DND-41 (cell line): ENCODE measurements at regions not wholly inside any gene's neighbourhood (a gene's known extent, or its start where the extent isn't known, plus 50 kb on each side); places are given as distances from the start of the nearest gene placed in this dataset.

Experiments used
- ATAC-seq: fragments of 200-7000 bp; cut with Tn5 transposase; 3 replicates; pipeline ENCODE4 v1.9.1; 2021; ENCODE audit warnings: low read depth; ENCODE audit not compliant: insufficient read depth
- DNase-seq: peaks from one replicate; pipeline ENCODE4 v3.0.0-alpha.2; 2020
- H2AFZ ChIP-seq: 2 replicates; pipeline ENCODE4 v1.6.0; 2012; ENCODE audit warnings: low read depth, low read length
- H3K27ac ChIP-seq: 2 replicates; pipeline ENCODE4 v1.5.1; 2012; ENCODE audit warnings: low read length, inconsistent platforms
- H3K27me3 ChIP-seq: fragments of 200-600 bp; sonication (generic); 2 replicates; pipeline ENCODE4 v1.6.0; 2012; ENCODE audit warnings: low read length, mild to moderate bottlenecking, inconsistent platforms; ENCODE audit not compliant: insufficient read depth, poor library complexity
- H3K36me3 ChIP-seq: 2 replicates; pipeline ENCODE4 v1.5.1; 2012; ENCODE audit warnings: low read length, inconsistent platforms; ENCODE audit not compliant: insufficient read depth
- H3K4me1 ChIP-seq: 2 replicates; pipeline ENCODE4 v1.5.1; 2012; ENCODE audit warnings: mild to moderate bottlenecking, low read length; ENCODE audit not compliant: insufficient read depth
- H3K4me2 ChIP-seq: 2 replicates; pipeline ENCODE4 v1.6.0; 2012; ENCODE audit warnings: mild to moderate bottlenecking, moderate library complexity, low read length, inconsistent platforms; ENCODE audit not compliant: insufficient read depth
- H3K4me3 ChIP-seq, 2 experiments: fragments of 200-600 bp in 1 of 2; shearing (Covaris generic) in 1 of 2; 2 replicates each; pipeline ENCODE4 v1.5.1; 2012 to 2016; ENCODE audit warnings: inconsistent platforms in 2 of 2, low read length in 2 of 2, mild to moderate bottlenecking in 2 of 2, low read depth in 1 of 2, moderate library complexity in 1 of 2
- H3K79me2 ChIP-seq: 2 replicates; pipeline ENCODE4 v1.6.0; 2012; ENCODE audit warnings: low read length, inconsistent platforms; ENCODE audit not compliant: insufficient read depth
- H3K9ac ChIP-seq: 2 replicates; pipeline ENCODE4 v1.6.0; 2012; ENCODE audit warnings: low read depth, mild to moderate bottlenecking, inconsistent platforms, low read length, moderate library complexity
- H3K9me3 ChIP-seq: 2 replicates; pipeline ENCODE4 v1.5.1; 2012; ENCODE audit warnings: low read length, moderate library complexity, mild to moderate bottlenecking, inconsistent platforms; ENCODE audit not compliant: insufficient read depth, severe bottlenecking
- H4K20me1 ChIP-seq: 2 replicates; pipeline ENCODE4 v1.6.0; 2012; ENCODE audit warnings: low read length; ENCODE audit not compliant: insufficient read depth
- CTCF ChIP-seq: IDR thresholded peaks from 2 replicates; pipeline ENCODE4 v1.5.1; 2012; ENCODE audit warnings: borderline replicate concordance, low read length, moderate library complexity, mild to moderate bottlenecking; ENCODE audit not compliant: poor library complexity, severe bottlenecking; ENCODE audit errors: extremely low read depth
- EZH2 ChIP-seq: IDR thresholded peaks from 3 replicates; pipeline ENCODE4 v1.6.1; 2012; ENCODE audit warnings: borderline replicate concordance, low read depth, mild to moderate bottlenecking, moderate library complexity, low read length, inconsistent platforms; ENCODE audit not compliant: severe bottlenecking

DNA sequence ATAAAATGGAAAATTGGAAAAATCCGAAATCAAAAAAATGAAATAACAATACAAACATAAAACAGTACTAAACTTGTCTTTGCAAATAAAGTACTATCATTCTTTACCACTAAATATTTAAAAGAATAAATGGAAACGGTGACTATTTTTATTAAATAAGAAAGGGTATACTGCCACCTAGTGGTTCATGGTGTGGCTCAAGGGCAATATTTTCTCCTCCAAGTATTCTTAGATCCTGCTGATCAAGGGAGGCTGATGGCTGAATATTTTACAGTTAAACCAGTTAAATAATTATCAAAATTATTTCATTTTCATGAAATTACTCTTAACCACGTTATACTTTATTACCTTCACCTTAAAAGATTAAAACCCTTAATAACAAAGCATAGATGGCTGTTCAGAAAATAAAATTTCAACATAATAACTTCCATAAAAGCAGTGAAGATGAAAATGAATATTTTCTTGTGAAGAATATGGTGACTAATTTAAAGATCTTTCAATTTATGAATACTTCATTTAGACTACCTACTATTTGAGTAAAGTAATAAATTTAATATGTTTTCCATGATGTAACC lies 1793.9 kb downstream of the NCAM2 start:
- no peak overlapping the region for H3K4me3 ChIP-seq
- DNase-seq, result peak; percentile 37
- no peak overlapping the region for H2AFZ ChIP-seq
- no peak overlapping the region for H3K27ac ChIP-seq
- H3K4me1 ChIP-seq, result peaks cover 17% of the 10 kb centered on the region
- H3K27me3 ChIP-seq, result no peaks in the 10 kb centered on the region
- ATAC-seq, result peak; percentile 71; the same call in 2 of the 3 replicates
- no peaks in the 10 kb centered on the region for H4K20me1 ChIP-seq
- no peak for TF ChIP-seq EZH2
- TF ChIP-seq CTCF, result peak; percentile 81
- H3K36me3 ChIP-seq, result no peaks in the 10 kb centered on the region
- no peak overlapping the region for H3K4me2 ChIP-seq
- H3K9me3 ChIP-seq, result no peaks in the 10 kb centered on the region
- no peak overlapping the region for H3K9ac ChIP-seq
- no peaks in the 10 kb centered on the region for H3K79me2 ChIP-seq

GRCh38 chr21:22795091-22795490 lies 1796.9 kb downstream of the NCAM2 start:
- Histone ChIP-seq H3K9me3 (no peaks in the 10 kb centered on the region), H3K9ac (no peak overlapping the region), H3K79me2 (no peaks in the 10 kb centered on the region), H4K20me1 (no peaks in the 10 kb centered on the region), H2AFZ (no peak overlapping the region), H3K27me3 (no peaks in the 10 kb centered on the region), H3K27ac (no peak overlapping the region), H3K36me3 (no peaks in the 10 kb centered on the region), H3K4me2 (no peak overlapping the region), H3K4me1 (peaks cover 17% of the 10 kb centered on the region), H3K4me3 (no peak overlapping the region)
- TF ChIP-seq EZH2 (no peak), CTCF (no peak)
- no peak for ATAC-seq
- no peak for DNase-seq

DNA sequence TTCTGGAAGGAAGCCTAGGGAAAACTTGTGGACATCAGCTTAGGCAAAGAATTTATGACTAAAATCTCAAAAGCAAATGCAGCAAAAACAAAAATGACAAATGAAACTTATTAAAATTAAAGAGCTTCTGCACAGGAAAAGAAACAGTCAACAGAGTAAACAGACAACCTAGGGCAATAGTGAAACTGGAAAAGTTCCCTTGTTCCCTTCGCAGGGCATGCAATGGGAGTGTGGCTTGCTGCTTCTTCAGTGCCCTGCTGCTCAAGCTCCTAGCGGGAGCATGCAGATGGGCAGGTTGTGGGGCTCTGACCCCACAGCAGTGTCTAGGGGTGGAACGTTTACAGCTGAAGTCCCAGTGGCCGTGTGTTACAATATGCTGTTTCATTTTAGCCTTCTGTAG lies 1797.4 kb downstream of the NCAM2 start:
- Histone ChIP-seq H3K9ac (no peak overlapping the region), H3K9me3 (no peaks in the 10 kb centered on the region), H3K36me3 (no peaks in the 10 kb centered on the region), H3K4me1 (peaks cover 17% of the 10 kb centered on the region), H2AFZ (peak overlapping the region; percentile 31), H3K79me2 (no peaks in the 10 kb centered on the region), H3K4me2 (no peak overlapping the region), H3K27ac (peak overlapping the region; percentile 2; the same call in 1 of the 2 replicates), H3K27me3 (no peaks in the 10 kb centered on the region), H3K4me3 (no peak overlapping the region), H4K20me1 (no peaks in the 10 kb centered on the region)
- TF ChIP-seq EZH2, result no peak
- TF ChIP-seq CTCF, result no peak
- DNase-seq (no peak), ATAC-seq (0 out of 3 replicates have a peak, but pooled peaks have one; percentile 41)

DNA sequence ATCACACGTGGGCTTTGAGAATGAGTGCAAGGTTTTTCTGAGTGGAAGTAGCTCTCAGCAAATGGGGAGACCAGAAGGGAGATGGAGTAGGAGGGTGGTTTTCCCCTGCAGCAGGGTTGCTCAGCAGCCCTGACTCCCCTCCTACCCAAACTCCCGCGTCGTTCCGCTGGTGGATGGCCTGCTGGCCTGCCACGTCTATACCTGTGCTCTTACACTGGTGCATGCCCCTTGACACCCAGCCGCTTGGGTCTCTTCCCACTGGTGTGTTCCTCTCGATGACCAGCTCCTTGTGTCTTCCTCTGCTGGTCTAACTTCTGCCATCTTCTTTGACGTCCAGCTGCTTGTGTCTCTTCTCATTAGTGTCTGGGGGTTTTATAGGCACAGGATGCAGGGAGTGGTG lies 1797.9 kb downstream of the NCAM2 start:
- H3K4me3 ChIP-seq, result no peak overlapping the region
- no peak overlapping the region for H3K9ac ChIP-seq
- peaks cover 16% of the 10 kb centered on the region for H3K4me1 ChIP-seq
- no peaks in the 10 kb centered on the region for H3K36me3 ChIP-seq
- DNase-seq, result no peak
- no peak overlapping the region; the same call in 1 of the 2 replicates for H2AFZ ChIP-seq
- no peak for TF ChIP-seq CTCF
- no peak for TF ChIP-seq EZH2
- H3K27me3 ChIP-seq, result no peaks in the 10 kb centered on the region
- H4K20me1 ChIP-seq, result no peaks in the 10 kb centered on the region
- no peaks in the 10 kb centered on the region for H3K9me3 ChIP-seq
- no peaks in the 10 kb centered on the region for H3K79me2 ChIP-seq
- ATAC-seq, result no peak
- H3K4me2 ChIP-seq, result no peak overlapping the region
- peak overlapping the region; percentile 5; the same call in 1 of the 2 replicates for H3K27ac ChIP-seq
